Activated B cell treated with CpG ODN at 0.5 μM for 24 hours (primary cell): ENCODE measurements at regions not wholly inside any gene's neighbourhood (a gene's known extent, or its start where the extent isn't known, plus 50 kb on each side); places are given as distances from the start of the nearest gene placed in this dataset.
"Not testable (repeated sequence)": the region's sequence is repeated elsewhere in the genome, so short reads cannot be mapped to it uniquely, and the experiment has no call there.

Source experiments
- ATAC-seq: fragments of 200-7000 bp; cut with Tn5 transposase; one replicate; pipeline ENCODE4 v1.10.0; 2021; ENCODE audit warnings: low read depth, mild to moderate bottlenecking, moderate library complexity
- CTCF ChIA-PET: fragments of 350-600 bp; sonication (Branson Sonifier 250); formaldehyde crosslinking; loops from one replicate; lab custom pipeline; 2021; ENCODE audit warnings: antibody characterized with exemption; lab: Charles Lee
- POLR2A ChIA-PET: fragments of 350-600 bp; sonication (Branson Sonifier 250); formaldehyde crosslinking; loops from one replicate; lab custom pipeline; 2021; ENCODE audit warnings: antibody characterized with exemption; lab: Charles Lee
- DNase-seq: peaks from one replicate; pipeline ENCODE4 v3.0.0; 2022
- H3K27ac Mint-ChIP-seq: one replicate; pipeline ENCODE4 v1.8.0; 2020; ENCODE audit warnings: mixed read lengths
- H3K27me3 Mint-ChIP-seq: one replicate; pipeline ENCODE4 v1.8.0; 2021; ENCODE audit warnings: mixed read lengths
- H3K36me3 Mint-ChIP-seq: one replicate; pipeline ENCODE4 v1.8.0; 2021; ENCODE audit warnings: low read depth, mixed read lengths
- H3K4me1 Mint-ChIP-seq: one replicate; pipeline ENCODE4 v1.8.0; 2021; ENCODE audit warnings: mixed read lengths
- H3K4me3 Mint-ChIP-seq: one replicate; pipeline ENCODE4 v1.8.0; 2020; ENCODE audit warnings: mild to moderate bottlenecking, mixed read lengths
- H3K9me3 Mint-ChIP-seq: one replicate; pipeline ENCODE4 v1.8.0; 2020; ENCODE audit warnings: mixed read lengths
- CTCF ChIP-seq: fragments of 200-600 bp; IDR thresholded peaks from one replicate; pipeline ENCODE4 v1.8.0; 2022; ENCODE audit warnings: antibody characterized with exemption, mild to moderate bottlenecking
- intact Hi-C: fragments of 100-400 bp; cut with micrococcal nuclease; formaldehyde crosslinking; loops from one replicate; pipeline ENCODE4 v1.15.1; 2024

GRCh38 chr1:91101328-91101727, 79.5 kb upstream of the ZNF644 start:
- H3K4me1 Mint-ChIP-seq: peaks cover 5% of the 10 kb centered on the region
- ATAC-seq (no peak), DNase-seq (no peak)
- H3K27ac Mint-ChIP-seq: no peak overlapping the region
- POLR2A ChIA-PET: no interaction called here
- H3K27me3 Mint-ChIP-seq: peaks cover 11% of the 10 kb centered on the region
- TF ChIP-seq CTCF: no peak
- CTCF ChIA-PET: no interaction called here
- no peaks in the 10 kb centered on the region for H3K9me3 Mint-ChIP-seq
- H3K4me3 Mint-ChIP-seq: no peak overlapping the region
- H3K36me3 Mint-ChIP-seq: no peaks in the 10 kb centered on the region
- intact Hi-C loops: no loop called here

- Mint-ChIP-seq H3K4me1 (peaks cover 5% of the 10 kb centered on the region), H3K27me3 (peaks cover 11% of the 10 kb centered on the region), H3K36me3 (no peaks in the 10 kb centered on the region), H3K9me3 (no peaks in the 10 kb centered on the region), H3K4me3 (no peak overlapping the region), H3K27ac (no peak overlapping the region)
- POLR2A ChIA-PET: no interaction called here
- intact Hi-C loops: no loop called here
- DNase-seq (no peak), ATAC-seq (no peak)
- no peak for TF ChIP-seq CTCF
- CTCF ChIA-PET: no interaction called here
These were observed 78.1 kb upstream of the ZNF644 start for GRCh38 chr1:91099746-91100621.

- H3K4me1 Mint-ChIP-seq: peaks cover 5% of the 10 kb centered on the region
- ChIA-PET POLR2A (no interaction called here), CTCF (no interaction called here)
- DNase-seq (no peak), ATAC-seq (no peak)
- H3K4me3 Mint-ChIP-seq: no peak overlapping the region
- H3K9me3 Mint-ChIP-seq: no peaks in the 10 kb centered on the region
- no peaks in the 10 kb centered on the region for H3K36me3 Mint-ChIP-seq
- H3K27me3 Mint-ChIP-seq: peaks cover 11% of the 10 kb centered on the region
- no peak for TF ChIP-seq CTCF
- no peak overlapping the region for H3K27ac Mint-ChIP-seq
- intact Hi-C loops: no loop called here
These were observed 76.6 kb upstream of the ZNF644 start for GRCh38 chr1:91098299-91098906.

GRCh38 chr1:91095321-91095720, 73.5 kb upstream of the ZNF644 start:
- H3K9me3 Mint-ChIP-seq, intact Hi-C loops, ATAC-seq, H3K27ac Mint-ChIP-seq, H3K4me3 Mint-ChIP-seq, H3K36me3 Mint-ChIP-seq, H3K27me3 Mint-ChIP-seq, H3K4me1 Mint-ChIP-seq, DNase-seq, POLR2A ChIA-PET: not testable (repeated sequence)
- CTCF ChIA-PET: interaction anchor here (0.6 kb wide), 1 partner anchor 70 kb away, joined by 4 read pairs; no protein-coding TSS in a partner anchor

- intact Hi-C loops: no loop called here
- Mint-ChIP-seq H3K27ac (no peak overlapping the region), H3K9me3 (no peaks in the 10 kb centered on the region), H3K4me3 (no peak overlapping the region), H3K36me3 (no peaks in the 10 kb centered on the region), H3K27me3 (peaks cover 4% of the 10 kb centered on the region), H3K4me1 (no peaks in the 10 kb centered on the region)
- DNase-seq (no peak), ATAC-seq (no peak)
- CTCF ChIA-PET: no interaction called here
- POLR2A ChIA-PET: no interaction called here
- no peak for TF ChIP-seq CTCF
These were observed 70.7 kb upstream of the ZNF644 start for GRCh38 chr1:91092503-91092902.
